HepG2 (cell line): ENCODE measurements at regions not wholly inside any gene's neighbourhood (a gene's known extent, or its start where the extent isn't known, plus 50 kb on each side); places are given as distances from the start of the nearest gene placed in this dataset.

Experiments used
- ATAC-seq: fragments of 200-7000 bp; cut with Tn5 transposase; 3 replicates; pipeline ENCODE4 v1.9.1; 2020; ENCODE audit warnings: mild to moderate bottlenecking, moderate library complexity
- BruUV-seq: library from RNA; stranded (reverse); fragments of 400-500 nt; replicated peaks from 2 replicates; lab custom pipeline; 2021; lab: Mats Ljungman, UMichigan
- CTCF ChIA-PET: fragments of 300-600 bp; formaldehyde crosslinking; extraction: SDS; loops from one replicate; lab custom pipeline; 2021; ENCODE audit warnings: low total read pairs, inconsistent platforms, low intra/inter-chr PET ratio; lab: Yijun Ruan, JAX
- POLR2A ChIA-PET: fragments of 350-600 bp; sonication (Branson Sonifier 250); formaldehyde crosslinking; loops from one replicate; lab custom pipeline; 2020; ENCODE audit warnings: antibody characterized with exemption, inconsistent platforms; lab: Yijun Ruan, JAX
- DNase-seq: peaks from one replicate; pipeline ENCODE4 v3.0.0-alpha.2; 2015; ENCODE audit warnings: low spot score
- FAIRE-seq: peaks from 3 replicates; lab custom pipeline; 2011; peaks lifted over from hg19 to GRCh38; lab: Jason Lieb, UNC
- H2AFZ ChIP-seq: one replicate; pipeline ENCODE4 v1.6.1; 2011; ENCODE audit warnings: low read length, inconsistent platforms
- H3K27ac ChIP-seq: fragments of 300-600 bp; 3 replicates; pipeline ENCODE4 v1.8.0; 2011; ENCODE audit warnings: mixed run types, mild to moderate bottlenecking, mixed read lengths, low read length, inconsistent platforms; ENCODE audit not compliant: insufficient read depth; ENCODE audit errors: extremely low read length
- H3K27me3 ChIP-seq, 2 experiments: fragments of 200-600 bp in 1 of 2; 2 replicates in 1 of 2; 3 replicates in 1 of 2; pipeline versions ENCODE4 v1.6.0 to v1.8.0; 2011; ENCODE audit warnings: low read length in 2 of 2, mild to moderate bottlenecking in 2 of 2, moderate library complexity in 2 of 2, inconsistent platforms in 1 of 2; ENCODE audit not compliant: insufficient read depth in 2 of 2, control insufficient read depth in 1 of 2
- H3K36me3 ChIP-seq, 2 experiments: fragments of 200-600 bp in 1 of 2; replicated peaks in 1 of 2; 2 replicates in 1 of 2; 3 replicates in 1 of 2; pipeline versions ENCODE4 v1.5.1 to v1.8.0; 2011; ENCODE audit warnings: low read length in 2 of 2, inconsistent platforms in 1 of 2; ENCODE audit not compliant: insufficient read depth in 2 of 2, control insufficient read depth in 1 of 2
- H3K4me1 ChIP-seq: 2 replicates; pipeline ENCODE4 v1.5.1; 2012; ENCODE audit warnings: low read length, inconsistent platforms; ENCODE audit not compliant: insufficient read depth
- H3K4me2 ChIP-seq: 2 replicates; pipeline ENCODE4 v1.6.0; 2011; ENCODE audit warnings: low read depth, low read length, inconsistent platforms
- H3K4me3 ChIP-seq, 3 experiments: fragments of 200-600 bp in 1 of 3; sonication (generic), shearing (Covaris generic) in 1 of 3; replicated peaks in 1 of 3; 2 replicates each; pipeline ENCODE4 v1.5.1; 2011 to 2016; ENCODE audit warnings: low read length in 3 of 3, inconsistent platforms in 2 of 3, low read depth in 2 of 3, mild to moderate bottlenecking in 2 of 3, control low read depth in 1 of 3, mixed read lengths in 1 of 3; ENCODE audit not compliant: insufficient read depth in 1 of 3
- H3K79me2 ChIP-seq: one replicate; pipeline ENCODE4 v1.6.1; 2011; ENCODE audit warnings: low read length, inconsistent platforms; ENCODE audit not compliant: insufficient read depth
- H3K9ac ChIP-seq: 2 replicates; pipeline ENCODE4 v1.6.0; 2011; ENCODE audit warnings: mild to moderate bottlenecking, low read depth, low read length, inconsistent platforms; ENCODE audit not compliant: insufficient read depth
- H3K9me3 ChIP-seq: 2 replicates; pipeline ENCODE4 v1.5.1; 2012; ENCODE audit warnings: mild to moderate bottlenecking, low read length
- H4K20me1 ChIP-seq: 2 replicates; pipeline ENCODE4 v1.6.0; 2011; ENCODE audit warnings: inconsistent platforms, mild to moderate bottlenecking, low read length, moderate library complexity; ENCODE audit not compliant: insufficient read depth
- FOXM1 ChIP-seq: sonication (generic); formaldehyde crosslinking; IDR thresholded peaks from 2 replicates; pipeline ENCODE4 v1.5.0; 2020; ENCODE audit warnings: missing genetic modification reagents
- MEF2D ChIP-seq: sonication (generic); formaldehyde crosslinking; IDR thresholded peaks from 2 replicates; pipeline ENCODE4 v1.5.1; 2020; ENCODE audit warnings: mild to moderate bottlenecking, missing genetic modification reagents
- NFE2L2 ChIP-seq: fragments of 150-350 bp; IDR thresholded peaks from 2 replicates; pipeline ENCODE4 v1.6.1; 2014; ENCODE audit warnings: low read length
- PAWR ChIP-seq: sonication (generic); formaldehyde crosslinking; IDR thresholded peaks from 2 replicates; pipeline ENCODE4 v1.4.0; 2020; ENCODE audit warnings: missing genetic modification reagents, mild to moderate bottlenecking, borderline replicate concordance
- PHF8 ChIP-seq: sonication (generic); formaldehyde crosslinking; IDR thresholded peaks from 2 replicates; pipeline ENCODE4 v1.5.0; 2020; ENCODE audit warnings: missing genetic modification reagents
- SIN3A ChIP-seq: IDR thresholded peaks from 2 replicates; pipeline ENCODE4 v1.6.1; 2011; ENCODE audit warnings: low read depth, mild to moderate bottlenecking, control low read depth, low read length, borderline replicate concordance
- TCF12 ChIP-seq, 2 experiments: fragments of 450-650 bp in 1 of 2; sonication (generic) in 1 of 2; formaldehyde crosslinking in 1 of 2; IDR thresholded peaks; 2 replicates each; pipeline versions ENCODE4 v1.6.1 to v1.8.0; 2017 to 2022; ENCODE audit warnings: antibody characterized with exemption in 1 of 2, mild to moderate bottlenecking in 1 of 2, missing genetic modification reagents in 1 of 2, moderate library complexity in 1 of 2
- ZBTB4 ChIP-seq: sonication (generic); formaldehyde crosslinking; IDR thresholded peaks from 2 replicates; pipeline ENCODE4 v1.4.0; 2020; ENCODE audit warnings: missing genetic modification reagents, mild to moderate bottlenecking, borderline replicate concordance
- ZNF280B ChIP-seq: sonication (generic); formaldehyde crosslinking; IDR thresholded peaks from 2 replicates; pipeline ENCODE4 v1.5.0; 2020; ENCODE audit warnings: missing genetic modification reagents, mild to moderate bottlenecking, borderline replicate concordance
- ZNF382 ChIP-seq: sonication (generic); formaldehyde crosslinking; IDR thresholded peaks from 2 replicates; pipeline ENCODE4 v1.5.0; 2020; ENCODE audit warnings: missing genetic modification reagents, mild to moderate bottlenecking, borderline replicate concordance
- ZNF597 ChIP-seq: sonication (generic); formaldehyde crosslinking; IDR thresholded peaks from 2 replicates; pipeline ENCODE4 v1.5.0; 2020; ENCODE audit warnings: missing genetic modification reagents
- ZNF629 ChIP-seq: sonication (generic); formaldehyde crosslinking; conservative IDR thresholded peaks from 2 replicates; pipeline ENCODE4 v1.5.0; 2020; ENCODE audit warnings: missing genetic modification reagents
- ZNF777 ChIP-seq: sonication (generic); formaldehyde crosslinking; IDR thresholded peaks from 2 replicates; pipeline ENCODE4 v1.4.0; 2020; ENCODE audit warnings: missing genetic modification reagents
- ZSCAN20 ChIP-seq: sonication (generic); formaldehyde crosslinking; IDR thresholded peaks from 2 replicates; pipeline ENCODE4 v1.4.0; 2020; ENCODE audit warnings: missing genetic modification reagents, mild to moderate bottlenecking, borderline replicate concordance
- ZSCAN22 ChIP-seq: sonication (generic); formaldehyde crosslinking; IDR thresholded peaks from 2 replicates; pipeline ENCODE4 v1.4.0; 2020; ENCODE audit warnings: mild to moderate bottlenecking, missing genetic modification reagents
- WGBS: methylation state at CpG from one replicate; pipeline ENCODE4 v1.1.6; 2017; ENCODE audit warnings: low lambda C conversion rate; 5-methylcytosine and 5-hydroxymethylcytosine counted together
- in situ Hi-C: cut with HindIII; loops from 2 replicates; pipeline ENCODE4 v1.10.0; 2017; ENCODE audit warnings: low pct_unique_long_range_greater_than_20kb; ENCODE audit not compliant: extremely low pct_ligation_motif_present
- intact Hi-C: fragments of 100-400 bp; cut with micrococcal nuclease; formaldehyde crosslinking; loops from one replicate; pipeline ENCODE4 v1.10.0; 2022; ENCODE audit not compliant: unreplicated experiment

- no peak overlapping the region for H3K9ac ChIP-seq
- no peak for ATAC-seq
- no TSS peak for BruUV-seq
- FAIRE-seq = no peak
- no peak overlapping the region for H3K4me3 ChIP-seq
- H3K36me3 ChIP-seq = no peaks in the 10 kb centered on the region
- no peaks in the 10 kb centered on the region for H3K79me2 ChIP-seq
- no peaks in the 10 kb centered on the region for H4K20me1 ChIP-seq
- no peak overlapping the region for H2AFZ ChIP-seq
- ChIA-PET CTCF (no interaction called here), POLR2A (no interaction called here)
- 0% methylated on average over 2 of the region's 2 CpGs for WGBS
- TF ChIP-seq FOXM1 (CRISPR knock-in tag) (no peak), ZNF280B (CRISPR knock-in tag) (no peak), ZSCAN22 (CRISPR knock-in tag) (no peak), ZBTB4 (CRISPR knock-in tag) (no peak), ZNF382 (CRISPR knock-in tag) (no peak), SIN3A (no peak), NFE2L2 (no peak), ZSCAN20 (CRISPR knock-in tag) (no peak), ZNF777 (CRISPR knock-in tag) (no peak), MEF2D (CRISPR knock-in tag) (no peak), ZNF597 (CRISPR knock-in tag) (no peak), TCF12 (IDR thresholded peaks at IDR 0.05) (no peak), TCF12 (CRISPR knock-in tag; IDR thresholded peaks at IDR 0.05) (no peak), PHF8 (CRISPR knock-in tag) (no peak), PAWR (CRISPR knock-in tag) (no peak), ZNF629 (CRISPR knock-in tag) (no peak)
- intact Hi-C loops (no loop called here), in situ Hi-C loops (no loop called here)
- H3K9me3 ChIP-seq = no peaks in the 10 kb centered on the region
- no peaks in the 10 kb centered on the region for H3K27me3 ChIP-seq
- H3K4me2 ChIP-seq = no peak overlapping the region
- H3K27ac ChIP-seq = no peak overlapping the region
- no peaks in the 10 kb centered on the region for H3K4me1 ChIP-seq
- DNase-seq = no peak
Measured at GRCh38 chr6:113047932-113048331, 700.8 kb downstream of the RFPL4B start.
